ENCODE measurements at regions not wholly inside any gene's neighbourhood (a gene's known extent, or its start where the extent isn't known, plus 50 kb on each side); places are given as distances from the start of the nearest gene placed in this dataset.

GRCh38 chr2:181190711-181191110 is 210.3 kb downstream of the UBE2E3 start:
- peak; percentile 7 for DNase-seq

- DNase-seq = no peak
Measured at GRCh38 chr2:181193550-181193949, 213.1 kb downstream of the UBE2E3 start.

- no peak for DNase-seq
Measured at GRCh38 chr2:181196401-181196800, 216.0 kb downstream of the UBE2E3 start.

GRCh38 chr2:181197140-181197760 is 216.8 kb downstream of the UBE2E3 start:
- no peak for DNase-seq

GRCh38 chr2:181198183-181198864 is 217.9 kb downstream of the UBE2E3 start:
- no peak for DNase-seq

- no peak for DNase-seq
Measured at GRCh38 chr2:181203412-181203811, 223.0 kb downstream of the UBE2E3 start.

- no peak for DNase-seq
Measured at GRCh38 chr2:181203916-181204315, 223.5 kb downstream of the UBE2E3 start.

- DNase-seq = no peak
Measured at GRCh38 chr2:181218401-181218821, 238.0 kb downstream of the UBE2E3 start.

- DNase-seq = no peak
Measured at GRCh38 chr2:181223234-181223633, 234.0 kb upstream of the ITGA4 start.

GRCh38 chr2:181224866-181225265 is 232.3 kb upstream of the ITGA4 start:
- no peak for DNase-seq

GRCh38 chr2:181228661-181229060 is 228.5 kb upstream of the ITGA4 start:
- DNase-seq = no peak

GRCh38 chr2:181231151-181231550 is 226.0 kb upstream of the ITGA4 start:
- no peak for DNase-seq

GRCh38 chr2:181231886-181232621 is 225.1 kb upstream of the ITGA4 start:
- DNase-seq = no peak

GRCh38 chr2:181234487-181234891 is 222.7 kb upstream of the ITGA4 start:
- DNase-seq = no peak

GRCh38 chr2:181235011-181235410 is 222.2 kb upstream of the ITGA4 start:
- no peak for DNase-seq

GRCh38 chr2:181235683-181236459 is 221.3 kb upstream of the ITGA4 start:
- DNase-seq = peak; percentile 45

- peak; percentile 47 for DNase-seq
Measured at GRCh38 chr2:181239201-181239799, 217.9 kb upstream of the ITGA4 start.

GRCh38 chr2:181240844-181241243 is 216.3 kb upstream of the ITGA4 start:
- DNase-seq = no peak

GRCh38 chr2:181241366-181241765 is 215.8 kb upstream of the ITGA4 start:
- DNase-seq = no peak

GRCh38 chr2:181241797-181242196 is 215.4 kb upstream of the ITGA4 start:
- DNase-seq = no peak

- no peak for DNase-seq
Measured at GRCh38 chr2:181242262-181242661, 214.9 kb upstream of the ITGA4 start.

- no peak for DNase-seq
Measured at GRCh38 chr2:181243319-181243718, 213.9 kb upstream of the ITGA4 start.

- DNase-seq = peak; percentile 72
Measured at GRCh38 chr2:181250691-181251090, 206.5 kb upstream of the ITGA4 start.
